ENCODE measurements at regions not wholly inside any gene's neighbourhood (a gene's known extent, or its start where the extent isn't known, plus 50 kb on each side); places are given as distances from the start of the nearest gene placed in this dataset.
"Not testable (repeated sequence)": the region's sequence is repeated elsewhere in the genome, so short reads cannot be mapped to it uniquely, and the experiment has no call there.

GRCh38 chr12:80017261-80017870, 82.0 kb upstream of the OTOGL start:
- in situ Hi-C loops (cut with MboI; ENCODE audit: low sequenced_read_pairs, unreplicated experiment): no loop called here
- no peak for DNase-seq (ENCODE audit: low spot score)
- no peak for TF ChIP-seq CTCF (IDR thresholded peaks at IDR 0.05; ENCODE audit: borderline replicate concordance, control extremely low read depth, extremely low read depth, insufficient read depth, missing control alignments)

- no peak for TF ChIP-seq CTCF (IDR thresholded peaks at IDR 0.05; ENCODE audit: borderline replicate concordance, control extremely low read depth, extremely low read depth, insufficient read depth, missing control alignments)
- in situ Hi-C loops (cut with MboI; ENCODE audit: low sequenced_read_pairs, unreplicated experiment): no loop called here
- no peak for DNase-seq (ENCODE audit: low spot score)
Measured at GRCh38 chr12:80016684-80017083, 81.8 kb upstream of the PPP1R12A start.

GRCh38 chr12:80015660-80016059, 80.8 kb upstream of the PPP1R12A start:
- in situ Hi-C loops (cut with MboI; ENCODE audit: low sequenced_read_pairs, unreplicated experiment): no loop called here

GRCh38 chr12:80003744-80004143, 68.8 kb upstream of the PPP1R12A start:
- not testable (repeated sequence) for DNase-seq (ENCODE audit: low spot score)

More at GRCh38 chr12:80015660-80016059, 80.8 kb upstream of the PPP1R12A start:
- no peak for TF ChIP-seq CTCF (IDR thresholded peaks at IDR 0.05; ENCODE audit: borderline replicate concordance, control extremely low read depth, extremely low read depth, insufficient read depth, missing control alignments)
- no peak for DNase-seq (ENCODE audit: low spot score)

GRCh38 chr12:80001562-80001961, 66.7 kb upstream of the PPP1R12A start:
- no peak for DNase-seq (ENCODE audit: low spot score)
- in situ Hi-C loops (cut with MboI; ENCODE audit: low sequenced_read_pairs, unreplicated experiment): no loop called here
- no peak for TF ChIP-seq CTCF (IDR thresholded peaks at IDR 0.05; ENCODE audit: borderline replicate concordance, control extremely low read depth, extremely low read depth, insufficient read depth, missing control alignments)

More at GRCh38 chr12:80003744-80004143, 68.8 kb upstream of the PPP1R12A start:
- in situ Hi-C loops (cut with MboI; ENCODE audit: low sequenced_read_pairs, unreplicated experiment): not testable (repeated sequence)

GRCh38 chr12:80000831-80001230, 65.9 kb upstream of the PPP1R12A start:
- no peak for DNase-seq (ENCODE audit: low spot score)
- no peak for TF ChIP-seq CTCF (IDR thresholded peaks at IDR 0.05; ENCODE audit: borderline replicate concordance, control extremely low read depth, extremely low read depth, insufficient read depth, missing control alignments)

GRCh38 chr12:79998554-79998953, 63.7 kb upstream of the PPP1R12A start:
- no peak for DNase-seq (ENCODE audit: low spot score)
- in situ Hi-C loops (cut with MboI; ENCODE audit: low sequenced_read_pairs, unreplicated experiment): no loop called here
- no peak for TF ChIP-seq CTCF (IDR thresholded peaks at IDR 0.05; ENCODE audit: borderline replicate concordance, control extremely low read depth, extremely low read depth, insufficient read depth, missing control alignments)

More at GRCh38 chr12:80000831-80001230, 65.9 kb upstream of the PPP1R12A start:
- in situ Hi-C loops (cut with MboI; ENCODE audit: low sequenced_read_pairs, unreplicated experiment): no loop called here
